Right lobe of liver (tissue), 6 donors: ENCODE measurements at regions not wholly inside any gene's neighbourhood (a gene's known extent, or its start where the extent isn't known, plus 50 kb on each side); places are given as distances from the start of the nearest gene placed in this dataset.

Experiments used
- ATAC-seq, 4 donors: fragments of 200-7000 bp; cut with Tn5 transposase; one replicate each; pipeline ENCODE4 v1.9.1; 2020; ENCODE audit warnings: mild to moderate bottlenecking in 4 of 4, moderate library complexity in 4 of 4
- DNase-seq, 3 donors: peaks; one replicate each; pipeline ENCODE4 v3.0.0-alpha.2; 2020
- H3K27ac ChIP-seq, 3 donors: fragments of 200-600 bp; one replicate each; pipeline ENCODE4 v1.8.0; 2022
- H3K27me3 ChIP-seq, 2 donors: fragments of 200-600 bp; one replicate each; pipeline ENCODE4 v1.8.0; 2022
- H3K36me3 ChIP-seq, 4 donors: fragments of 200-600 bp; sonication (generic) in 1 of 4; one replicate each; pipeline versions ENCODE4 v1.5.1 to v1.8.0; 2017 to 2022; ENCODE audit warnings: control low read depth in 1 of 4
- H3K4me1 ChIP-seq, 4 donors: fragments of 200-600 bp; sonication (generic) in 1 of 4; one replicate each; pipeline versions ENCODE4 v1.5.1 to v1.8.0; 2017 to 2022; ENCODE audit warnings: control low read depth in 1 of 4
- H3K4me3 ChIP-seq, 3 donors: fragments of 200-600 bp; one replicate each; pipeline ENCODE4 v1.8.0; 2022
- H3K9me3 ChIP-seq, 4 donors: fragments of 200-600 bp; sonication (generic) in 1 of 4; one replicate each; pipeline versions ENCODE4 v1.5.1 to v1.8.0; 2017 to 2022; ENCODE audit warnings: control low read depth in 1 of 4
- POLR2A ChIP-seq: fragments of 450-650 bp; IDR thresholded peaks from one replicate; pipeline ENCODE4 v1.6.1; 2017; ENCODE audit warnings: antibody characterized with exemption, mild to moderate bottlenecking
- WGBS: methylation state at CpG from one replicate; pipeline ENCODE4 v1.1.6; 2018; ENCODE audit warnings: low coverage, low lambda C conversion rate; ENCODE audit not compliant: insufficient coverage; ENCODE audit errors: missing lambda C conversion rate; 5-methylcytosine and 5-hydroxymethylcytosine counted together
- intact Hi-C, 2 donors: fragments of 100-400 bp; cut with DNase I; formaldehyde crosslinking; loops; one replicate each; pipeline versions ENCODE4 v1.11.2 to v1.14.1; 2022
- TF ChIP-seq, protein P1 (sequence below), 4 donors: fragments of 200-600 bp in 3 of 4; fragments of 450-650 bp in 1 of 4; IDR thresholded peaks; one replicate each; pipeline versions ENCODE4 v1.5.1 to v1.8.0; 2016 to 2022; ENCODE audit warnings: antibody characterized with exemption in 4 of 4, mild to moderate bottlenecking in 2 of 4
- donor health status: DM: no; HTN: yes; CAD: no.
- donor health status: DM: no; HTN: no; CAD: no.
- donor health status: DM: no; HTN: no; CAD: no.
- donor health status: DM: no; HTN: yes; CAD: no.
- donor health status: DM: no; HTN: yes; CAD: no.

DNA sequence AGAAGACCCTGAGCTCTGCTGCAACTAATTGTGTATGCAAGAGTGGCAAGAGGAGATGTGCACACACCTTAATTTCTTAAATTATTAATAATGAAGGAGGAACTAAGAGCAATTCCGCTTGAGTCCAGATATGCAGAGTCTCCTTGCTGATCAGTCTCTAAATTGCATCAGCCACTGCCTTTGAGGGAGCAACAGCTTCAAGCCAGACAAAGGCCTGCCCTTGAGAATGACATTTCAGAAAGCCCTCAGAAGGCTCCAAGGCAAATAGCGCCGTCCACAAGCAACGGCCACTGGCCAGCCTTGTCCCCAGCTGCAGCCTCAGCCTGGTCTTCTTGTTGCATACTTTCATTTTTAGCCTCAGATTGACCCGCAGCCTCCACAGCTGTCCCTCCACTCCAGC is 110.6 kb upstream of the RNF32 start:
- H3K4me1 ChIP-seq: peaks cover 0 to 21% (median 10%) of the 10 kb centered on the region in 4 donors
- TF ChIP-seq POLR2A: no peak
- TF ChIP-seq, protein P1, sequence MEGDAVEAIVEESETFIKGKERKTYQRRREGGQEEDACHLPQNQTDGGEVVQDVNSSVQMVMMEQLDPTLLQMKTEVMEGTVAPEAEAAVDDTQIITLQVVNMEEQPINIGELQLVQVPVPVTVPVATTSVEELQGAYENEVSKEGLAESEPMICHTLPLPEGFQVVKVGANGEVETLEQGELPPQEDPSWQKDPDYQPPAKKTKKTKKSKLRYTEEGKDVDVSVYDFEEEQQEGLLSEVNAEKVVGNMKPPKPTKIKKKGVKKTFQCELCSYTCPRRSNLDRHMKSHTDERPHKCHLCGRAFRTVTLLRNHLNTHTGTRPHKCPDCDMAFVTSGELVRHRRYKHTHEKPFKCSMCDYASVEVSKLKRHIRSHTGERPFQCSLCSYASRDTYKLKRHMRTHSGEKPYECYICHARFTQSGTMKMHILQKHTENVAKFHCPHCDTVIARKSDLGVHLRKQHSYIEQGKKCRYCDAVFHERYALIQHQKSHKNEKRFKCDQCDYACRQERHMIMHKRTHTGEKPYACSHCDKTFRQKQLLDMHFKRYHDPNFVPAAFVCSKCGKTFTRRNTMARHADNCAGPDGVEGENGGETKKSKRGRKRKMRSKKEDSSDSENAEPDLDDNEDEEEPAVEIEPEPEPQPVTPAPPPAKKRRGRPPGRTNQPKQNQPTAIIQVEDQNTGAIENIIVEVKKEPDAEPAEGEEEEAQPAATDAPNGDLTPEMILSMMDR (IDR thresholded peaks at IDR 0.05): no peak
- DNase-seq (no peak), ATAC-seq (no peak)
- H3K27me3 ChIP-seq: no peaks in the 10 kb centered on the region
- no peak overlapping the region for H3K27ac ChIP-seq
- intact Hi-C loops: no loop called here
- H3K9me3 ChIP-seq: no peaks in the 10 kb centered on the region
- no peaks in the 10 kb centered on the region for H3K36me3 ChIP-seq
- WGBS: 14% methylated on average over 1 of the region's 5 CpGs
- no peak overlapping the region for H3K4me3 ChIP-seq

DNA sequence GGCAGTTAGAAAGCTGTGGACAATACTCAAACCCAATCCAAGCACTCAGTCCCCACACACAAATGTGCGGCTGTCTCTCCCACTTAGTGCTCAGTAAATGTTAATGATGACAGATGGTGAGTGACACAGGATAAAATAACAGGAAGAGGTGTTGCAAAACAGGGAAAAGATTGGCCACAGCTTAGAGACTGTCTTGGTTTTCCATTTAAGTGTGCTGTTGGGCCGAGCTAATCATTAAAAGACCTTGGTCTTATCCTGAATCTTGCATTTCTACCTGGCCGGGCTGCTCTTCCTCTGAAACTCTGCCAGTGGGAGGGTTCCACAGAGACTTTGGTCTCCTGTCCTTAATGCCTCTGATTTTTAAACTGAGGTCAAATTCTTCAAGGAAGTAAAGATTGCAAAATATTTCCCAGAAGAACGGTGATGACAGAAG is 113.1 kb upstream of the RNF32 start:
- ATAC-seq: peak; percentile 79 to 91 (median 84)
- peak overlapping the region in 2 of 3 donors; percentile 49 to 70 for H3K27ac ChIP-seq

DNA sequence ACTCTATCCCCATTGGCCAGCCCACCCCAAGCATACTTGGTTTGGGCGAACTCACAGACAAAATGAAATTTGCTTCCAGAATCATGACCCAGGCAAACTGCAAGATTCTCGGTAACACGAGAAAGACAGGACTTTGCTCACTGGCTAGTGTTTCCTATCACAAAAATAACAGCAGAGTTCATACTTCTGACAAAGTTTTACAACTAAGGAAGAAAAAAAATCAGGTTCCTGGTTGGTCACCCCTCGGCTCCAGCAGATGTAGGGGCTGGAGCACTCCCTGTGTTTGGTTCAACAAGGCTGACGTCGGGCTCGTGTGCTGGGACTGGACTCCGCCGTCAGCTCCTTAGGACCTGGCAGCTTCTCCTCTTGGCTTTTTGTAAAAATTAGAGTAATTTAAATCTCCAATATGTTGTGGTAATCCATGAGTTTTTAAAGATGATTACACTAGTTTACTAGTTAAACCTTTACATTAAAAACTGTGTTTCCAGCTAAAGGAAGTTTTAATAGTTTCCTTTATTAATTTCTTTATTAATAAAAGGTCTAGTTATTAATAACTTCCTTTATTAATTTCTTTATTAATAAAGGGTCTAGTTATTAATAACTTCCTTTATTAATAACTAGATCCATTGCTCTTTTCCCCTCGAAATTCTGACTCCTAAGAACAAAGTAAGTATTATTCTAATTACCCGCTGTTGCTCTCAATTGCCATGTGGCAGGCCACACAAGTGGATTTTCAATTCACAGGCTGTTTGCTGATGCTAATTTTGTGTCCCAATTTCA is 115.6 kb upstream of the RNF32 start:
- ATAC-seq (peak; percentile 54 to 65 (median 60)), DNase-seq (no peak)
- Histone ChIP-seq H3K4me3 (peak overlapping the region in 1 of 3 donors; percentile 36), H3K27ac (peak overlapping the region in 2 of 3 donors; percentile 70 to 73), H3K4me1 (peaks cover 0 to 28% (median 11%) of the 10 kb centered on the region in 4 donors), H3K27me3 (no peaks in the 10 kb centered on the region), H3K9me3 (no peaks in the 10 kb centered on the region), H3K36me3 (no peaks in the 10 kb centered on the region)
- intact Hi-C loops: no loop called here
- TF ChIP-seq, protein P1 (IDR thresholded peaks at IDR 0.05): no peak
- TF ChIP-seq POLR2A: no peak
- 37% methylated on average over 11 of the region's 11 CpGs for WGBS

More for the DNA sequence above, 113.1 kb upstream of the RNF32 start:
- no peaks in the 10 kb centered on the region for H3K9me3 ChIP-seq
- 4% methylated on average over 4 of the region's 4 CpGs for WGBS
- peaks cover 0 to 28% (median 11%) of the 10 kb centered on the region in 4 donors for H3K4me1 ChIP-seq
- H3K27me3 ChIP-seq: no peaks in the 10 kb centered on the region
- H3K36me3 ChIP-seq: no peaks in the 10 kb centered on the region
- intact Hi-C loops: no loop called here
- H3K4me3 ChIP-seq: no peak overlapping the region
- TF ChIP-seq, protein P1 (IDR thresholded peaks at IDR 0.05): no peak
- peak; percentile 52 for TF ChIP-seq POLR2A
- peak in 1 of 3 donors; percentile 74 for DNase-seq

DNA sequence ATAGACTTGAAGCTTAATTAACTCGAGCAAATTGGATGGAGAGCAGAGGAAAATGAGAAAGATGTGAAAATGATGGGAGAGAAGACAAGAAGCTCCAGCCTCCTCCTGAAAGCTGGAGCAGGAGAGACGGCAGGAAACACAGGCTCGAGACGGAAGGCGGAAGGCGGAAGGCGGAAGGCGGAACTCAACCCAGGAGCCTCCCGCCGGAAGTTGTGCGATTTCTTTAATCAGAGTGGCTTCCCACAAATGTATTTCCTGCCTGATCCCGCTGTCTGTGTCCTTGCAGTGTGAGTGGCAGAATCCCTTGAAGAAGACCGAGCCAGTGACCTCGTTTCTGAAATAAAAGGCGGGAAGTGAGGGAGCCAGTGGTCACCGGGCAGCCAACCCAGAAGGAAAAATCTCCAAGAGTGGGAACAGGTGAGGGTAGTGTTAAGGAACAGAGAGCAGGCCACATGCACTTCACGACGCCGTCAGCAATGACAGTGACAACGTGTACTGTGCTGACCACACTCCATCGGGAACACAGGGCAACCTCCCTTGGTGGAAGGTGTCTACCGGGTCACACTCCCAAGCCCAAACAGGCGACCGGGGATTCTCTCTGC is 117.0 kb upstream of the RNF32 start:
- no peaks in the 10 kb centered on the region for H3K9me3 ChIP-seq
- H3K27ac ChIP-seq: no peak overlapping the region
- intact Hi-C loops: no loop called here
- peaks cover 0 to 28% (median 11%) of the 10 kb centered on the region in 4 donors for H3K4me1 ChIP-seq
- ATAC-seq: no peak
- DNase-seq: no peak
- TF ChIP-seq, protein P1 (IDR thresholded peaks at IDR 0.05): no peak
- TF ChIP-seq POLR2A: no peak
- no peaks in the 10 kb centered on the region for H3K36me3 ChIP-seq
- H3K27me3 ChIP-seq: no peaks in the 10 kb centered on the region
- no peak overlapping the region for H3K4me3 ChIP-seq
- 88% methylated on average over 12 of the region's 24 CpGs for WGBS
